H1 (cell line): ENCODE measurements at regions not wholly inside any gene's neighbourhood (a gene's known extent, or its start where the extent isn't known, plus 50 kb on each side); places are given as distances from the start of the nearest gene placed in this dataset.

ENCODE experiments used
- CEBPB ChIP-seq: IDR thresholded peaks from 2 replicates; pipeline ENCODE4 v1.6.1; 2012; ENCODE audit warnings: low read depth, low read length
- EGR1 ChIP-seq: IDR thresholded peaks from 2 replicates; pipeline ENCODE4 v1.6.1; 2011; ENCODE audit warnings: low read depth, low read length, borderline replicate concordance
- EZH2 ChIP-seq: fragments of 200-600 bp; sonication (generic); IDR thresholded peaks from 2 replicates; pipeline ENCODE4 v1.7.1; 2012; ENCODE audit warnings: low read depth, mild to moderate bottlenecking, moderate library complexity, low read length, inconsistent platforms; ENCODE audit not compliant: severe bottlenecking
- MAFK ChIP-seq: IDR thresholded peaks from 2 replicates; pipeline ENCODE4 v1.6.1; 2012; ENCODE audit warnings: low read depth, mild to moderate bottlenecking, improper control_type of control experiment, low read length
- SRF ChIP-seq: IDR thresholded peaks from 2 replicates; pipeline ENCODE4 v1.6.1; 2011; ENCODE audit warnings: mild to moderate bottlenecking, low read depth, low read length, moderate library complexity
- TBP ChIP-seq: IDR thresholded peaks from 2 replicates; pipeline ENCODE4 v1.6.1; 2011; ENCODE audit warnings: low read depth, low read length, improper control_type of control experiment

DNA sequence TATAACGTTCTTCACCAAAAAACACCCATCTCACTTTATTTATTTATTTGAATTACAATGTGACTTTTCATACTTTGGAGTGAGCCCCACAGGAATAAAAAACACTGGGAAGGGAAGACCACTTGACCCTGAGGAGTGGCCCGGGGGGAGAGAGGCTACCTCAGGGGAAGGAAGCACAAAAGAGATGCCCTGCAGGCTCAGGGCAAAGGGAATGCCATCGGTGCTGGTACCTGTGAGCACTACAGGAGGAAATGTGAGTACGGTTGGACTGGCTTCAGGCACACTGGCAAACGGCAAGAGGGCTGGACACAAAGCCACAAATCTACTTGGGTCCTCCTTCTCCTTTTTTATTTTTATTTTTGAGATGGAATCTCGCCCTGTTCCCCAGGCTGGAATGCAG is 363.9 kb upstream of the KLF4 start (continued):
- no peak for TF ChIP-seq TBP
- TF ChIP-seq CEBPB: no peak
- no peak for TF ChIP-seq MAFK
- no peak for TF ChIP-seq EZH2
- TF ChIP-seq SRF: no peak
- TF ChIP-seq EGR1: no peak
